ENCODE measurements at regions not wholly inside any gene's neighbourhood (a gene's known extent, or its start where the extent isn't known, plus 50 kb on each side); places are given as distances from the start of the nearest gene placed in this dataset.

- DNase-seq (ENCODE audit: low read depth), result no peak
- TF ChIP-seq CTCF (IDR thresholded peaks at IDR 0.05; ENCODE audit: insufficient read depth, low read depth, low read length, missing control alignments), result no peak
- H3K4me3 ChIP-seq (ENCODE audit: low read length), result no peak overlapping the region
Observed at GRCh38 chr17:70390049-70390448, 220.7 kb downstream of the KCNJ2 start.

- H3K4me3 ChIP-seq (ENCODE audit: low read length), result no peak overlapping the region
- no peak for TF ChIP-seq CTCF (IDR thresholded peaks at IDR 0.05; ENCODE audit: insufficient read depth, low read depth, low read length, missing control alignments)
Observed at GRCh38 chr17:70394473-70395232, 225.3 kb downstream of the KCNJ2 start.

GRCh38 chr17:70405492-70406220, 236.3 kb downstream of the KCNJ2 start:
- DNase-seq (ENCODE audit: low read depth), result peak; percentile 90
- no peak for TF ChIP-seq CTCF (IDR thresholded peaks at IDR 0.05; ENCODE audit: insufficient read depth, low read depth, low read length, missing control alignments)
- no peak overlapping the region for H3K4me3 ChIP-seq (ENCODE audit: low read length)

More at GRCh38 chr17:70394473-70395232, 225.3 kb downstream of the KCNJ2 start:
- DNase-seq (ENCODE audit: low read depth), result no peak

- DNase-seq (ENCODE audit: low read depth), result peak; percentile 65
- TF ChIP-seq CTCF (IDR thresholded peaks at IDR 0.05; ENCODE audit: insufficient read depth, low read depth, low read length, missing control alignments), result no peak
- H3K4me3 ChIP-seq (ENCODE audit: low read length), result no peak overlapping the region
Observed at GRCh38 chr17:70407506-70407905, 238.2 kb downstream of the KCNJ2 start.

- no peak overlapping the region for H3K4me3 ChIP-seq (ENCODE audit: low read length)
- TF ChIP-seq CTCF (IDR thresholded peaks at IDR 0.05; ENCODE audit: insufficient read depth, low read depth, low read length, missing control alignments), result no peak
- DNase-seq (ENCODE audit: low read depth), result no peak
Observed at GRCh38 chr17:70408768-70409167, 239.4 kb downstream of the KCNJ2 start.

- TF ChIP-seq CTCF (IDR thresholded peaks at IDR 0.05; ENCODE audit: insufficient read depth, low read depth, low read length, missing control alignments), result no peak
- DNase-seq (ENCODE audit: low read depth), result no peak
- H3K4me3 ChIP-seq (ENCODE audit: low read length), result no peak overlapping the region
Observed at GRCh38 chr17:70414300-70414699, 245.0 kb downstream of the KCNJ2 start.
